ENCODE measurements at regions not wholly inside any gene's neighbourhood (a gene's known extent, or its start where the extent isn't known, plus 50 kb on each side); places are given as distances from the start of the nearest gene placed in this dataset.

DNA sequence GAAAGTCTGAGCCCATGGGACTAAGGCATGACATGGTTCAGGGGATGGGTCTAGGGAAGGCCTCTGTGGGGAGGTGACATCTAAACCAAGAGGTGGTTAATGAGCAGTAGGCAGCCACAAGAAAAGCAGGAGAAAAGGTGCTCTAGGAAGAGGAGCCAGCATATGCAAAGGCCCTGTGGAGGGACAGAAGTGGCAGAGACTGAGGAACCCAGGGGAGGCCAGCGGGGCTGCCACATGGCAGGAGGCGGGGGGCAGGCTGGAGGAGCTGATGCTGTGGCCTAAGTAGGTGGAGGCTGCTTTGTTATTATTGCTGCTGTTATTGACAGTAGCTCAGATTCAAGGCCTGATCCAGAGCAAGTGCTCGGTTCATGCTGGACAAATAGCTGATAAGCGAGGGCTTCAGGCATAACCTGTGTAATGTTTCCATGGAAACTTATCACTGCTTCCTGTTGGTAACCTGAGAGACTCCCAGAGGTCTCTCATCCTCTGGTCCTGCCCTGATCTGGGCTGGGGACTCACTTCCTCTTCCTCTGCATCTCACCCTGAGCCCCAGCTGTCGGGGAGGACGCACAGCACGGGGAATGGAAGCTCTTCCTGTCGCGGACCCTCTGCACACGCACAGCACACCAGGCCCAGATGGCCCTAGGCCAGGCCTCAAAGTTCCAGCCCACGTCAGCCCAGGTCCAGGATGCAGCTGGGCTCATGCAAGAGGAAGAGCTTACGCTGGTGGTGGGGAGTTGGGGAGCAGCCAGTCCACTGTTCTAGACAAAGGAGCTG is 75.2 kb upstream of the TP53I11 start:
- POLR2A ChIA-PET, result no interaction called here
- TF ChIP-seq ARNT (IDR thresholded peaks at IDR 0.05), result no peak
- TF ChIP-seq HDGF (IDR thresholded peaks at IDR 0.05; ENCODE audit: borderline replicate concordance), result no peak
- no peak for TF ChIP-seq LEF1 (IDR thresholded peaks at IDR 0.05; ENCODE audit: borderline replicate concordance)
- TF ChIP-seq ELF4 (IDR thresholded peaks at IDR 0.05), result no peak
- TF ChIP-seq, protein P1, sequence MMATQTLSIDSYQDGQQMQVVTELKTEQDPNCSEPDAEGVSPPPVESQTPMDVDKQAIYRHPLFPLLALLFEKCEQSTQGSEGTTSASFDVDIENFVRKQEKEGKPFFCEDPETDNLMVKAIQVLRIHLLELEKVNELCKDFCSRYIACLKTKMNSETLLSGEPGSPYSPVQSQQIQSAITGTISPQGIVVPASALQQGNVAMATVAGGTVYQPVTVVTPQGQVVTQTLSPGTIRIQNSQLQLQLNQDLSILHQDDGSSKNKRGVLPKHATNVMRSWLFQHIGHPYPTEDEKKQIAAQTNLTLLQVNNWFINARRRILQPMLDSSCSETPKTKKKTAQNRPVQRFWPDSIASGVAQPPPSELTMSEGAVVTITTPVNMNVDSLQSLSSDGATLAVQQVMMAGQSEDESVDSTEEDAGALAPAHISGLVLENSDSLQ (IDR thresholded peaks at IDR 0.05), result no peak
- TF ChIP-seq FOXM1 (IDR thresholded peaks at IDR 0.05; ENCODE audit: borderline replicate concordance), result no peak
- TF ChIP-seq ZNF384 (IDR thresholded peaks at IDR 0.05), result no peak
- no peak for TF ChIP-seq FOXK2 (IDR thresholded peaks at IDR 0.05)
- no peak for TF ChIP-seq NFRKB (IDR thresholded peaks at IDR 0.05)
- TF ChIP-seq BHLHE40 (IDR thresholded peaks at IDR 0.05; ENCODE audit: borderline replicate concordance), result no peak
- no peak for TF ChIP-seq SUZ12 (IDR thresholded peaks at IDR 0.05)
- no peak for DNase-seq (ENCODE audit: extremely low spot score)
- CTCF ChIA-PET, result no interaction called here

DNA sequence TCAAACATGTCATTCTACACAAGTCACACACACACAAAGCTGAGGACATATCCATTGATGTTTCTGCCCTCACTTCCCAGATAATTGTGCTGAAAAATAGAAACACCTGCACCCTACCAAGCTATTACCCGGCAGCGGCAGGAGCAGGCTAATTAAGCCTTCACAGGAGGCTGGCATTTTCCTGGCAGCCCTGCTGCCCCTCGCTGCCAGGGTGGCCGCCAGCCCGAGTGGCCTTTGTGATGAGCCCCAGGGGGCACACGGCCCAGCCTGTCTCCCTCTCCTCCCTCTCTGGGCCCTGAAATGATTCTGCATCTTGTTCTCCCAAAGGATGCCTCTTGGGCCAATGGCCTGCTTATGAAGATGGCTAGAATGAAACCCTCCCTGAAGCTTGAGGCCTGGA is 76.2 kb upstream of the TP53I11 start:
- no peak for DNase-seq (ENCODE audit: extremely low spot score)
- CTCF ChIA-PET, result interaction anchor here (0.6 kb wide), 1 partner anchor 1281 kb away, joined by 3 read pairs; no protein-coding TSS in a partner anchor
- POLR2A ChIA-PET, result no interaction called here
- TF ChIP-seq FOXA1 (IDR thresholded peaks at IDR 0.05) (no peak), SUZ12 (IDR thresholded peaks at IDR 0.05) (no peak), L3MBTL2 (conservative IDR thresholded peaks at IDR 0.05) (no peak), ARNT (IDR thresholded peaks at IDR 0.05) (no peak), LEF1 (IDR thresholded peaks at IDR 0.05; ENCODE audit: borderline replicate concordance) (no peak), CTBP1 (IDR thresholded peaks at IDR 0.05; ENCODE audit: borderline replicate concordance) (no peak), FOXK2 (IDR thresholded peaks at IDR 0.05) (no peak)
- TF ChIP-seq, protein P1 (IDR thresholded peaks at IDR 0.05), result no peak

DNA sequence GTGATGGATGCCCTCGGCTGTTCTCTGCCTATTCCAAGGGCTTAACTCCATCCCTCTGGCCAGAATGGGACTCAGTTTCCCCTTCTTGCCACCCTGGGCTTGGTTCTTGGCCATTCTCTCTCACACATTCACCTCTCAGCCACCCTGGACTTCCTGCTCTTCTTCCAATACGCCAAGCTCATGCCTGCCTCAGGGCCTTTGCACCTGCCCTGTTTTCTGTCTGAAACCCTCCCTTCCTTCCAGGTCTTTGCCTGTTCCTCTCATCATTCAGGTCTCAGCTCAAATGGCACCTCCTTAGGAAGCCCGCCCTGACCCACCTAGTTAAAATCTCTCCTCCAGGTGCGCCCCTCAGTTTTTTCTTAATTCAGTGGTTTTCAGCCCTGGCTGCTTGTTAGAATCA is 76.6 kb upstream of the TP53I11 start:
- POLR2A ChIA-PET, result no interaction called here
- no peak for TF ChIP-seq FOXM1 (IDR thresholded peaks at IDR 0.05; ENCODE audit: borderline replicate concordance)
- TF ChIP-seq BHLHE40 (IDR thresholded peaks at IDR 0.05; ENCODE audit: borderline replicate concordance), result no peak
- no peak for TF ChIP-seq TARDBP (IDR thresholded peaks at IDR 0.05)
- TF ChIP-seq FOXK2 (IDR thresholded peaks at IDR 0.05), result no peak
- TF ChIP-seq ZNF384 (IDR thresholded peaks at IDR 0.05), result no peak
- TF ChIP-seq ELF4 (IDR thresholded peaks at IDR 0.05), result no peak
- no peak for TF ChIP-seq LEF1 (IDR thresholded peaks at IDR 0.05; ENCODE audit: borderline replicate concordance)
- no peak for TF ChIP-seq CTBP1 (IDR thresholded peaks at IDR 0.05; ENCODE audit: borderline replicate concordance)
- no peak for TF ChIP-seq HDGF (IDR thresholded peaks at IDR 0.05; ENCODE audit: borderline replicate concordance)
- TF ChIP-seq NFRKB (IDR thresholded peaks at IDR 0.05), result no peak
- no peak for TF ChIP-seq L3MBTL2 (conservative IDR thresholded peaks at IDR 0.05)
- TF ChIP-seq SUZ12 (IDR thresholded peaks at IDR 0.05), result no peak
- TF ChIP-seq FOXA1 (IDR thresholded peaks at IDR 0.05), result no peak
- no peak for TF ChIP-seq ARNT (IDR thresholded peaks at IDR 0.05)
- TF ChIP-seq, protein P1 (IDR thresholded peaks at IDR 0.05), result no peak
- no peak for TF ChIP-seq SP1 (IDR thresholded peaks at IDR 0.05)
- CTCF ChIA-PET, result interaction anchor here (0.6 kb wide), 1 partner anchor 1281 kb away, joined by 3 read pairs; no protein-coding TSS in a partner anchor
- no peak for DNase-seq (ENCODE audit: extremely low spot score)

DNA sequence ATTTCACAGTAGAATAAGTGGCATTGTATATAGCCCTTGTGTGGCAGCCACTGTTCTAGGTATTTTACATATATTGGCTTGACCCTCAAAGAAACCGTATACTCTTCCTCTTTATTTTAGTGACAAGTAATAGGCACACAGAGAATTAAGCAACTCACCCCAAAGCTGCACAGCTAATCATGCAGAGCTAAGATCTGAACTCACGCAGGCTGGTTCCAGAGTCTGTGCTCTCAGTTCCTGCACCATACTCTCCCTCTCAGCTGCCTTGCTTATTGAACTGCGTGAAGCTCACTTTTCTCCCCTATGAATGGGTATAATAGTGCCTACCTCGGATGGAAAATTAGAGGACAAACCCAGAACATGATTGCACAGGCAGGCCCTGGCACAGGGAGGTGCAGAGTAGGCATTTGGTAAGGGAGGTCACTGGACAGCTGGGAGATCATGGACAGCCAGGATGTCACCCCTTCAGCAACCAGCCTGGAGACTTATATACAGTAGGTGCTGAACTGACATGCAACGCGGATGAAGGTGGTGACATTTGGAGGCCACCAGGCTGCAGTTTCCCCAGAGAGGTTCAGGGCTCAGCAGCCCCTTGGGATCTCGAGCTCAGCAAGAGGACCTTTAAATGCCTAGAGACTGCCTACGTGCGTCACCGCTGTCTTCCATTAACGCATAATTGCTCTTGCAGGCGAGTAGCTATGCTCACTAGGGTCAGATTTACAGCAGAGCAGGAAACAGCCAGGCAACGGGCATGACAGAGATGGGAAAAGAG is 78.4 kb upstream of the TP53I11 start:
- DNase-seq (ENCODE audit: extremely low spot score), result no peak
- POLR2A ChIA-PET, result no interaction called here
- CTCF ChIA-PET, result no interaction called here
- no peak for TF ChIP-seq ZNF384 (IDR thresholded peaks at IDR 0.05)
- no peak for TF ChIP-seq NFRKB (IDR thresholded peaks at IDR 0.05)

DNA sequence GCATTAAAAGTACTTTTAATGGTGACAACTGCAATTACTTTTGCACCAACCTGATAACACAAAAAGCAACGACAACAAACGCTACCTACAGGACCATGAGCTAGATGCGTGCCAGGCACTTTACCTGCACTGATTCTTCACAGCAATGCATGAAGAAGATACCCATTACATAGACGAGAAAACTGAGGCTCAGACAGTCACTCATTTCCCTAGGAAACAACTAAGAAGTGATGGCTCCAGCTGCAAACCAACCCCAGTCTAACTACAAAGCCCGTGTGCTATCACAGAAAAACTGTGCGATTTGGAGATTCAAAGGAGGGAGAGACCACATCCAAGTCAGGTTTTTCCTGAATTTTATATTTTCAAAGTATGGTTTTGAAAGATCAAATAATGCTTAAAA is 80.1 kb upstream of the TP53I11 start:
- POLR2A ChIA-PET, result interaction anchor here (1.0 kb wide), 1 partner anchor 13 kb away, joined by 3 read pairs; no protein-coding TSS in a partner anchor
- DNase-seq (ENCODE audit: extremely low spot score), result no peak

DNA sequence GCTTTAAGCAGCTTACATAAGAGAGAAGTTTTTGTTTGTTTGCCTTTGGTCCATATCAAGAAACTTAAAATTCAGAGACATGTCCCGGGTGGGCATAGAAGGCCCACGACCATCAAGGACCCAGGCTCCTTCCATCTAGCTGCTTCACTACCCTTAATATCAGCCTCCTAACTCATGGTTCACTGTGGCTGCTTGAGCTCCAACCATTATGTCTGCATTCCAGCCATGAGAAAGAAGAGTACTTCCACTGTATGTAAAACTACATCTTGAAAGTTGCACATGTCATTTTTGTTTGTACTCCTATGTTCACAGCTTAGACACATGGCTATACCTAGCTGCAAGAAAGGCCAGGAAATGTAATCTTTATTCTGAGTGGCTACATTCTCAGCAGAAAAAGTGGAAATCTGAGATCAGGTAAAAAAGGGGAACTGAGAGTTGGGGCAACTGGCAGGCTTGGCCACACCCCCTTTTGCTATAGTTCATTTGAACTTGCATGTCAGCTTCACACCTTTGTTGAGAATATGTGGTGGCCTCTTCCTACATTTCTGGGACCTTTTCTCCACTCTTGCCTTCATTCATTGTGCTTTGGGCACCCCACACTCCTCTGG is 81.3 kb upstream of the TP53I11 start:
- TF ChIP-seq ZNF384 (IDR thresholded peaks at IDR 0.05) (no peak), FOXK2 (IDR thresholded peaks at IDR 0.05) (no peak), CTBP1 (IDR thresholded peaks at IDR 0.05; ENCODE audit: borderline replicate concordance) (no peak)
- ChIA-PET CTCF (no interaction called here), POLR2A (interaction anchor here (1.0 kb wide), 1 partner anchor 12 kb away, joined by 3 read pairs; no protein-coding TSS in a partner anchor)
- DNase-seq (ENCODE audit: extremely low spot score), result no peak

More for the DNA sequence above, 80.1 kb upstream of the TP53I11 start:
- no peak for TF ChIP-seq FOXA1 (IDR thresholded peaks at IDR 0.05)
- no peak for TF ChIP-seq LEF1 (IDR thresholded peaks at IDR 0.05; ENCODE audit: borderline replicate concordance)
- no peak for TF ChIP-seq ZNF384 (IDR thresholded peaks at IDR 0.05)
- TF ChIP-seq FOXK2 (IDR thresholded peaks at IDR 0.05), result no peak
- no peak for TF ChIP-seq SP1 (IDR thresholded peaks at IDR 0.05)
- TF ChIP-seq BHLHE40 (IDR thresholded peaks at IDR 0.05; ENCODE audit: borderline replicate concordance), result no peak
- TF ChIP-seq L3MBTL2 (conservative IDR thresholded peaks at IDR 0.05), result no peak
- CTCF ChIA-PET, result no interaction called here

Measured in HEK293T (cell line).